D721Med (cell line): ENCODE measurements at regions not wholly inside any gene's neighbourhood (a gene's known extent, or its start where the extent isn't known, plus 50 kb on each side); places are given as distances from the start of the nearest gene placed in this dataset.

Experiments
- DNase-seq: peaks from one replicate; pipeline ENCODE4 v3.0.0; 2011; ENCODE audit warnings: low spot score; ENCODE audit not compliant: insufficient read length
- FAIRE-seq: peaks from 2 replicates; lab custom pipeline; 2011; peaks lifted over from hg19 to GRCh38; lab: Jason Lieb, UNC
- TF ChIP-seq, protein P1 (sequence below): IDR thresholded peaks from 2 replicates; pipeline ENCODE4 v1.5.1; 2012; ENCODE audit warnings: mild to moderate bottlenecking, control low read depth; ENCODE audit not compliant: insufficient read depth; ENCODE audit errors: missing control alignments

GRCh38 chr4:182150645-182151044, 92.6 kb upstream of the TENM3 start:
- no peak for FAIRE-seq
- no peak for DNase-seq
- TF ChIP-seq, protein P1, sequence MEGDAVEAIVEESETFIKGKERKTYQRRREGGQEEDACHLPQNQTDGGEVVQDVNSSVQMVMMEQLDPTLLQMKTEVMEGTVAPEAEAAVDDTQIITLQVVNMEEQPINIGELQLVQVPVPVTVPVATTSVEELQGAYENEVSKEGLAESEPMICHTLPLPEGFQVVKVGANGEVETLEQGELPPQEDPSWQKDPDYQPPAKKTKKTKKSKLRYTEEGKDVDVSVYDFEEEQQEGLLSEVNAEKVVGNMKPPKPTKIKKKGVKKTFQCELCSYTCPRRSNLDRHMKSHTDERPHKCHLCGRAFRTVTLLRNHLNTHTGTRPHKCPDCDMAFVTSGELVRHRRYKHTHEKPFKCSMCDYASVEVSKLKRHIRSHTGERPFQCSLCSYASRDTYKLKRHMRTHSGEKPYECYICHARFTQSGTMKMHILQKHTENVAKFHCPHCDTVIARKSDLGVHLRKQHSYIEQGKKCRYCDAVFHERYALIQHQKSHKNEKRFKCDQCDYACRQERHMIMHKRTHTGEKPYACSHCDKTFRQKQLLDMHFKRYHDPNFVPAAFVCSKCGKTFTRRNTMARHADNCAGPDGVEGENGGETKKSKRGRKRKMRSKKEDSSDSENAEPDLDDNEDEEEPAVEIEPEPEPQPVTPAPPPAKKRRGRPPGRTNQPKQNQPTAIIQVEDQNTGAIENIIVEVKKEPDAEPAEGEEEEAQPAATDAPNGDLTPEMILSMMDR: no peak

DNA sequence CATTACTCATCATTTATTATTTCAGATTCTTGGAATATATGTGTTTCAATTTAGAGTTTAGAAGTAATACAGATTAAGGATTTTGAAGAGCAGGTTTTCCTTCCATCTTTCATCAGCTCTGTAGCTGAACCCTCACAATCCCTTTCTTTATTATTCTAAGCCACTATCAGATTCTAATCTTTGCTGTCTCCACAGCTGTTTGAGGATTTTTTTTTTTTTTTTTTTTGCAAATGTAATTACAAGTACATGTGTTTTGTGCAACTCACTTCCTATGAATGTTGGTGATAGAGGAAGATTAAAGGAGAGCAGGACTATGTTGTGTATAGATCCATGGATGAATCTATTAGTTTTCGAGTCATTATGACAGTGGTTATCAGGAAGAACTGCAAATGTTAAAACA, 87.4 kb upstream of the TENM3 start:
- FAIRE-seq: peak; percentile 88
- DNase-seq: no peak
- TF ChIP-seq, protein P1: no peak

GRCh38 chr4:182163180-182163579, 80.0 kb upstream of the TENM3 start:
- TF ChIP-seq, protein P1: no peak
- DNase-seq (no peak), FAIRE-seq (no peak)

DNA sequence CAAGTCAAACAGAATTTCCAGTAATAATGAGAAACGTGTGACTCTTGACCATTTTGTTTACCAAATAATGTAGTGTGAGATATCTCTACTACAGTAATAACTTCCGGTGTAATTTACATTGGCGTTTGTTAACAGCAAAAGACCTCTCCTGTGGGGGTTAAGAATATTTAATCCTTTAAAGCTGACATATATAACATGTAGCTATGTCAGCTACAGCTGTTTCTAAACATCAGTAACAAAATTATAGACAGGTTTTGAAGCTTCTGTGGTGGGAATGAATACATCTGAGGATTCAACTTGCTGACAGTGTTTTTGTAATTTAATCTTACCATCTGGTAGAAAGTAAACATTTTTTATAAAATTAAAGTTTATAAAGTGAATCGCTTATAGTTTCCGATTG, 73.6 kb upstream of the TENM3 start:
- DNase-seq (no peak), FAIRE-seq (no peak)
- TF ChIP-seq, protein P1: no peak

GRCh38 chr4:182169987-182170386, 73.2 kb upstream of the TENM3 start:
- FAIRE-seq: no peak
- DNase-seq: no peak
- TF ChIP-seq, protein P1: no peak

DNA sequence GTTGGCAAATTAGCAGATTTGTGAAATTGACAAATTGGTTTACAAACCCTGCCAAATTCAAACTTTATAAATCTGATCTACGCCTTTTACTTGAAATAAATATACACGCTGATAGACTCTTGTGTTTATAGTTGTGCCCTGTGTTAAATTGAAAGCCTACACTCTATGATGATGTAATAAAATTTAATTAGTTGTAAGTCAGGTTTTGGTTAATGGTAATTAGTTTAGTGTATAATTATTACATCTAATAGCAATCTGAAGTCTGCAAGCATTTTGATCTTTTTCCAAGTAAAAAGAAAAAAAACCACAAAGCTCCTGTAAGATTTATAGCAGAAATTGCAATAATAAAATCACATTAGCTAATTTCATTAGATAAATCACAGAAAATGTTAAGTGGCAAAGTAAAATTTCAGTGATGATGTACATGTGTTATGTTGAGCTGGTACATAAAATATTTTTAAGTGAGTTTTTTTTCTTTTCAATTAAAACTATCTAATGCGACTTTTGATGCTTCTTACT, 72.7 kb upstream of the TENM3 start:
- no peak for DNase-seq
- FAIRE-seq: no peak
- TF ChIP-seq, protein P1: no peak

DNA sequence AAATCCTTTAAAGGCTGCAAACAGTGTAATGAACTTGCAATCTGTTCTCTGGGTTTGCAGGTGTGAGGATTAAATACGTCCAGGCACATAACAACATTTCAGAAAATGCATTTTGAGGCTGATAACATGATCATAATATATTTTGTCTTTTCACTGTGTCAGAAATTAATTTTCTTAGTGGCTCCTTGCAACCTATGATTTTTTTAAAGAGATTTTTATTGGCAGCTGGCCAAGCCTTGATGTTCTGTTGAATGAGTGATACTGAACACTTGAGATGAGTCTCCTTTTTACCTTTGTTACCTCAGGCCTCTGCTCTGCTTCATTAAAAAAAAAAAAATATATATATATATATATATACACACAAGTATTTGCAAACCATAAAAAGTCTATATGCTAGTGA, 68.2 kb upstream of the TENM3 start:
- DNase-seq: no peak
- no peak for FAIRE-seq
- TF ChIP-seq, protein P1: no peak
